ENCODE measurements at regions not wholly inside any gene's neighbourhood (a gene's known extent, or its start where the extent isn't known, plus 50 kb on each side); places are given as distances from the start of the nearest gene placed in this dataset.

- SMC1A ChIA-PET (ENCODE audit: uncharacterized antibody, unreplicated experiment) = interaction anchor here (0.8 kb wide), 1 partner anchor 45 kb away, joined by 3 read pairs; no protein-coding TSS in a partner anchor
- CTCF ChIA-PET = interaction anchor here (1.0 kb wide), 1 partner anchor 13 kb away, joined by 3 read pairs; no protein-coding TSS in a partner anchor
- FAIRE-seq (no peak), ATAC-seq (no peak), DNase-seq (ENCODE audit: low read depth, low spot score) (no peak)
- no peak overlapping the region for H2AFZ ChIP-seq (ENCODE audit: control insufficient read depth, low read depth, low read length)
- 45% methylated on average over 13 of the region's 13 CpGs for WGBS (ENCODE audit: insufficient coverage, insufficient replicate concordance, low lambda C conversion rate, missing lambda C conversion rate)
- no peak overlapping the region for H3K9ac ChIP-seq (ENCODE audit: control insufficient read depth, insufficient read depth, low read length)
- RAD21 ChIA-PET (ENCODE audit: unreplicated experiment) = no interaction called here
- no peak overlapping the region for H3K4me2 ChIP-seq (ENCODE audit: control insufficient read depth, insufficient read depth)
- H3K27ac ChIP-seq (ENCODE audit: control insufficient read depth, insufficient read depth) = no peak overlapping the region
- H3K36me3 ChIP-seq (ENCODE audit: control insufficient read depth in 2 of 2, insufficient read depth in 2 of 2, low read length in 1 of 2) = no peaks in the 10 kb centered on the region
- no peaks in the 10 kb centered on the region for H3K9me3 ChIP-seq (replicated peaks; ENCODE audit: control insufficient read depth, insufficient read depth, low read length)
- in situ Hi-C loops (cut with MboI) = no loop called here
- no TSS peak for BruUV-seq (replicated peaks)
- no peaks in the 10 kb centered on the region for H3K79me2 ChIP-seq (ENCODE audit: control insufficient read depth, insufficient read depth, low read length)
- H3K4me1 ChIP-seq (ENCODE audit: control insufficient read depth, insufficient read depth, low read length) = no peaks in the 10 kb centered on the region
- POLR2A ChIA-PET = no interaction called here
- no peak overlapping the region for H3K4me3 ChIP-seq
- peaks cover 0 to 3% of the 10 kb centered on the region in 2 experiments; a peak in 2 of 4 replicates for H3K27me3 ChIP-seq (replicated peaks in 1 of 2; ENCODE audit: control insufficient read depth in 2 of 2, insufficient read depth in 2 of 2, low read length in 1 of 2)
- no peak for TF ChIP-seq YY1 (IDR thresholded peaks at IDR 0.05; ENCODE audit: low read depth, low read length)
- H4K20me1 ChIP-seq (ENCODE audit: control insufficient read depth, insufficient read depth) = no peaks in the 10 kb centered on the region
- intact Hi-C loops (cut with micrococcal nuclease; ENCODE audit: unreplicated experiment) = no loop called here
Observed at GRCh38 chr1:201696217-201696761, 132.7 kb upstream of the IPO9 start.

GRCh38 chr1:201697174-201697573 is 131.8 kb upstream of the IPO9 start:
- peaks cover 0 to 3% of the 10 kb centered on the region in 2 experiments; a peak in 2 of 4 replicates for H3K27me3 ChIP-seq (replicated peaks in 1 of 2; ENCODE audit: control insufficient read depth in 2 of 2, insufficient read depth in 2 of 2, low read length in 1 of 2)
- no peaks in the 10 kb centered on the region for H3K4me1 ChIP-seq (ENCODE audit: control insufficient read depth, insufficient read depth, low read length)
- no peaks in the 10 kb centered on the region for H4K20me1 ChIP-seq (ENCODE audit: control insufficient read depth, insufficient read depth)
- intact Hi-C loops (cut with micrococcal nuclease; ENCODE audit: unreplicated experiment) = no loop called here
- H3K36me3 ChIP-seq (ENCODE audit: control insufficient read depth in 2 of 2, insufficient read depth in 2 of 2, low read length in 1 of 2) = no peaks in the 10 kb centered on the region
- DNase-seq (ENCODE audit: low read depth, low spot score) (no peak), ATAC-seq (no peak), FAIRE-seq (no peak)
- no peak for TF ChIP-seq ATF2 (IDR thresholded peaks at IDR 0.05; ENCODE audit: low read length)
- TF ChIP-seq SP1 (IDR thresholded peaks at IDR 0.05; ENCODE audit: low read depth, low read length) = no peak
- no peak for TF ChIP-seq ZBTB4 (CRISPR knock-in tag; IDR thresholded peaks at IDR 0.05)
- TF ChIP-seq JUND (IDR thresholded peaks at IDR 0.05; ENCODE audit: low read depth, low read length) = no peak
- no peak for TF ChIP-seq ATF3 (IDR thresholded peaks at IDR 0.05; ENCODE audit: borderline replicate concordance, extremely low read depth, low read depth, low read length)
- TF ChIP-seq PRDM15 (CRISPR knock-in tag; IDR thresholded peaks at IDR 0.05) = no peak
- no peak for TF ChIP-seq SREBF2 (IDR thresholded peaks at IDR 0.05; ENCODE audit: low read length)
- no peaks in the 10 kb centered on the region for H3K79me2 ChIP-seq (ENCODE audit: control insufficient read depth, insufficient read depth, low read length)
- no peak overlapping the region for H3K4me3 ChIP-seq
- no peak overlapping the region for H2AFZ ChIP-seq (ENCODE audit: control insufficient read depth, low read depth, low read length)
- H3K4me2 ChIP-seq (ENCODE audit: control insufficient read depth, insufficient read depth) = no peak overlapping the region
- RAD21 ChIA-PET (ENCODE audit: unreplicated experiment) = interaction anchor here (0.6 kb wide), 1 partner anchor 14 kb away, joined by 3 read pairs; no protein-coding TSS in a partner anchor
- CTCF ChIA-PET = interaction anchor here (1.0 to 1.1 kb wide), 2 partner anchors 12 to 19 kb away, joined by 3 read pairs; no protein-coding TSS in a partner anchor
- WGBS (ENCODE audit: insufficient coverage, insufficient replicate concordance, low lambda C conversion rate, missing lambda C conversion rate) = 1% methylated on average over 4 of the region's 4 CpGs
- H3K27ac ChIP-seq (ENCODE audit: control insufficient read depth, insufficient read depth) = no peak overlapping the region
- SMC1A ChIA-PET (ENCODE audit: uncharacterized antibody, unreplicated experiment) = interaction anchor here (0.8 kb wide), 1 partner anchor 46 kb away, joined by 3 read pairs; no protein-coding TSS in a partner anchor
- BruUV-seq (replicated peaks) = no TSS peak
- POLR2A ChIA-PET = no interaction called here
- no peak overlapping the region for H3K9ac ChIP-seq (ENCODE audit: control insufficient read depth, insufficient read depth, low read length)
- in situ Hi-C loops (cut with MboI) = no loop called here
- H3K9me3 ChIP-seq (replicated peaks; ENCODE audit: control insufficient read depth, insufficient read depth, low read length) = no peaks in the 10 kb centered on the region

Measured in GM12878 (cell line).